ENCODE measurements at regions not wholly inside any gene's neighbourhood (a gene's known extent, or its start where the extent isn't known, plus 50 kb on each side); places are given as distances from the start of the nearest gene placed in this dataset. TPM values are rescaled to one million over a fixed set of nuclear protein-coding genes. Genes with fewer than 3 reads are reported as not detected.

GRCh38 chr9:96020792-96021550 is 145.5 kb downstream of the ERCC6L2 start:
- no peak for TF ChIP-seq CTCF (IDR thresholded peaks at IDR 0.05)
- DNase-seq (ENCODE audit: low spot score), result no peak
- ATAC-seq (ENCODE audit: low FRiP score), result peak; percentile 77

- ATAC-seq (ENCODE audit: low FRiP score) (no peak), DNase-seq (ENCODE audit: low spot score) (no peak)
- TF ChIP-seq CTCF (IDR thresholded peaks at IDR 0.05), result no peak
Measured at GRCh38 chr9:96020300-96020791, 144.9 kb downstream of the ERCC6L2 start.

Small RNA genes in the stretch of these regions (small RNA-seq; reads per million reads assigned to genes)
- gene RF00019, result not detected

All from omental fat pad (tissue), 3 donors.